HG02571 (cell line): ENCODE measurements at regions not wholly inside any gene's neighbourhood (a gene's known extent, or its start where the extent isn't known, plus 50 kb on each side); places are given as distances from the start of the nearest gene placed in this dataset.

Experiments
- ATAC-seq: cut with Tn5 transposase; IDR thresholded peaks from one replicate; pipeline ENCODE4 v1.9.1; 2021; ENCODE audit warnings: mild to moderate bottlenecking, moderate library complexity; ENCODE audit not compliant: unreplicated experiment

DNA sequence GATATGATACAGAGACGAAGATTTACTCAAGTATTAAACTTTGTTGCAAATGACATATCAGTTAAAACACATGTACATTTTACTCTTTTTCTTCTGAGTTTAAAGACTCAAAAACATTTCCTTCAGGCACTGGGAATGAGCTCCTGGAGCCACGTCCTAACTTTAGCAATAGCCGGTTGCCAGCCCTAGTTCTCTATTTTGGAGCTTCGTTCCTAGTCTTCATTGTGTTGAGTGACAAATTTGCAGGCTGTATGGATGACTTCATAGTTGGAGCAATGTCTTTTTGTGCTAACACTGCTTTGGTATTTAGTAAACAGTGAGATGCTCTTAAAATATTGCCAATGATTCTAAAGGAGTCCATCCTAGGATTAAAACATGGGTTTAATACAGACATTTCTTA, 190.9 kb downstream of the FAT4 start:
- ATAC-seq: no peak

DNA sequence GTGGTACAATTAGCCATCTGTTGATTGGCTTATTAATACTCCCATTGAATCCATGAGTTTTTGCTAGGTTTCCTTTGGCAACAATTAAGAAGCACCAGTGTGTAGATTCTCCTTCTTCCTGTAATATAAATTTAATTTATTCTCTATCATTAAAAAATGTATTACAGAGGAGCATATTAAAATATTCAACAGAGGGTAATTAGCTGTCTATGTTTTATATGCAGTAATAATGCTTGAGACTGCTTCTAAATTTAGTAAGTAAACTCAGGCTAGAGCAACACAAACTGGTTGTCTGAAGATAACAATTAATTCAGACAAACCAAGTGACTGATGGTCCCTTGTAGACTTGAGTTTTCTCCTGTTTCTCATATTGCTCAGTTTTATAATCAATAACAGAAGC, 192.4 kb downstream of the FAT4 start:
- no peak for ATAC-seq

DNA sequence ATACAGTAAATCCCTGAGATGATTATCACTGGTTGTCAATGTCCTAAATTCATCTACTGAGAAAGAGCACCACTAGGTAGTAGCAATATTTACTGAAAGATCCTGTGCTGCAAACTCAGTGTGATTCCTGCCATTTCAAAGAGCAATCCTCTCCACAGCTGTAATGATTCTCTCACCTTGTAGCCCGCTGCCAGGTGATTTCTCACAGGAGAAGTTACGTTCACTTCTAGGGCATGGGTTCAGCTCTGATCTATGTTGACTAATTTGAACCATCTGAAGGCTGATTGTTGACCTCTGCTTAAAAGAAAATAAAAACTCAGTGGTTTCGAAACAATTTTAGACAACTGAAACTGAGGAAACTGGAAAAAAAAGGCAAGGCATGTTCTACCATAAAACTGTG, 197.0 kb downstream of the FAT4 start:
- no peak for ATAC-seq

GRCh38 chr4:125515016-125515415, 200.3 kb downstream of the FAT4 start:
- no peak for ATAC-seq

DNA sequence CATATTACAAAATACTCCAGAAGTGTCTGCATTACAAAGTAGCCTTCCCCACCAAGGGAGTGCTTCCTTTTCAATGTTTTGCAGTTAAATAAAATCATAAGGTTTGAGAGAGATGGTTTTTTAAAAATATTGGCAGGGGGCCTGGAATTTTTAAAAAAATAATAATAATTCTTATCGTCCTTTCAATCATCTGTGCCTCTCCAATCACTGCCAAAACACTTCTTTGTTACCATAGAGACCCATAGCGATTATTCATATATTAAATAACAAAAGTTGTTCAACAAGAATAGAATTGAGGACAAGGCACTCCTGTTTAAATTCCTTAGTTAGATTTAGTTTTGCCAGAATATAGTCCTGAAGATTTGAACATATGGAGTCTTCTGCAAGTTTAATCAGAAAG, 203.1 kb downstream of the FAT4 start:
- ATAC-seq: no peak

GRCh38 chr4:125518281-125518680, 203.5 kb downstream of the FAT4 start:
- ATAC-seq: no peak

DNA sequence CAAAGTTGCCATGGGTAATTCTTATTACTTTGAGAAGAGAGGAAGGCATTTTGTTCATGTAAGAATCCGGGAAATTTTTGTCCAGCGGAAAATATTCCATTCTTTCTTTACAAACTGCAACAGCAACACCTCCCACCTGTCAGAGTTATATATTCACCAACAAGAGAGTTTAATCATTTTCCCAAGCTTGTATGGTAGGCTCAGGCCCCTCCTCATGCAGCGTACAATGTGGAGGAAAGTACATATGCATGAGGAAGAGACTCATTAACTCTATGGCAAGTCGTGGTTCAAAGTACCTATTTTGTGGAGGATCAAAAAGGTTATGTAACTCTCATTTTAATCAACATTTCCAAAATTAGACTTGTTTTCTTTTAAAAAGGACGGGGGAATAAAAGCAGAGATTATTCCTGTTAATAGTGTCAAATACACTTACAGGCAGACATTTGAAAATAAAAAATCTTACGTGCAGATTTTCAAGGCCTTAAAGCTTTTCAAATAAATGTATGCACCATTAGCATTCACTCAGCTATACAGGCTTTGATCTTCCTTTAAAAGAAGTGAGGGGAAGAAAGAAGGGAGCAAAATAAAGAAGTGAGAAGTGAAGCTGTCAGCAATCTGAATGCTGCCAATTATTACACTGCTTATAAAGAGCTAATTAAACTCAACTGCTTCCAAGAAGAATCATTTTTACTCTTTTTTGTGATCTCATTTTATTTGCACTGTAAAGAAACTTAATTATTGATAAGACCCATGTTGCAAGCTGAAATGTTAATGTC, 204.8 kb downstream of the FAT4 start:
- no peak for ATAC-seq

- ATAC-seq: no peak
These were observed 205.7 kb downstream of the FAT4 start for GRCh38 chr4:125520258-125520990.

- no peak for ATAC-seq
These were observed 207.8 kb downstream of the FAT4 start for GRCh38 chr4:125522588-125522987.

GRCh38 chr4:125522992-125523391, 208.2 kb downstream of the FAT4 start:
- no peak for ATAC-seq

DNA sequence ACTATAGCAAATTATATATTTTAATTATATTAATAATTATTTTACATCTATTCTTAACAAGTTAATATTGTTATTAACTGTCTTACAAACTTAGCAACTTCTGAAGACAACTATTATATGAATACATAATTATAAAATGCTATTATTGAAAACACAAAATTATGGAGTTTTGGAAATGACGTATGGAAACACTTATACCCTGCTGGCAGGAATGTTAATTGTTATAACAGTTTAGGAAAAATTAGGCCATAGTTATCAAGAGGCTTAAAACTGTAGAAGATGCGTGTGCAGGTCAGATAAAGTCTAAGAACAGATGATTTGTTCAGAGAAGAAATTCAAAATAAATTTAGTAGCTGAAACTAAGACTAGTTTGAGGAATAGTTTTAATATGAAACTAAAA, 211.7 kb downstream of the FAT4 start:
- ATAC-seq: no peak

DNA sequence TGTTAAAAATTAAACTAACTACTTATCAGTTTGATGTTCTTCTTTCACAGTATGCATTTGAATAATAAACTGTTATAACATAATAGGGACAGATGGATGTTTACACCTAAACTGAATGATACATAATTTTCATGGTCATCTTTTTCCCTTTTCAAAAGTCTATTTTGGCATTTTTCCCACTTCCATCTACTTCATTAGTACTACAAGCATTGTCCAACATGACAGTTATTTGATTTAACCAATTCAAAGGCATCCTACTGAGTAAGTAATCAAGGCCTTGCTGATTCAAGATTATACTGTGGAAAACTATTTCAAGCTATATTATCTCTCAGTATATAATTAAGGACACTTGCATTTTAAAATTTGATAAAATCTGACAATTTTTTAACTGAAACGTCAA, 212.9 kb downstream of the FAT4 start:
- ATAC-seq: no peak

DNA sequence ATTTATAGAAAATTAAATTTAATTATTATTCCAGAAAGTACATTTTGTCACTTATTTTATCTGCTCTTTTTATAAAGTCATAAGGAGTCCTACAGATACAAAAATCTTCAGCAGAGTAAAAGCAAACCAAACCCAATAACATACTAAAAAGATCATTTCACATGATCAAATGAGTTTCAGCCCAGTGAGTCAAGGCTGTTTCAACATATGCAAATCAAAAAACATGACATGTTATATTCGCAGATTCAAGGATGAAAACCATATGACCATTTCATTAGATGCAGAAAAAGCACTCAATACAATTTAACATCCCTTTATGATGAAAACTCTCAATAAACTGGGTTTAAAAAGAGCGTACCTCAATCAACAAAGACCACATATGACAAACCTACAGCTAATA, 214.3 kb downstream of the FAT4 start:
- ATAC-seq: no peak

DNA sequence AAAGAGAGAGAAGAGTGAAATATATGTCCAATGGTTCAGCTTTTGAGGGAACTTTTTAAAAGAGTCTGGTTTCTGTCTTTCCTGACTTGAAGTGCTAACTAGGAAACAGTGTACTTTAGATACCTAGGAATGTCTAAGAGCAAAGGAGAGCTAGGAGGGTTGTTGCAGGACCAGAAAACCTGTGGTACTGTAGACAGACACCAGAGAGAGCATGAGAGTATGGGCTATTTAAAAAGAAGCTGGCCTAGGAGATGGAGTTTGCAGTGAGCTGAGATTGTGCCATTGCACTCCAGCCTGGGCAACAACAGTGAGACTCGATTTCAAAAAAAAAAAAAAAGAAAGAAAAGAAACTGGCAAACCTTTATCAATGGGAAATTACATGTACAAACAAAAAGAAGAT, 223.9 kb downstream of the FAT4 start:
- no peak for ATAC-seq

GRCh38 chr4:125539691-125540090, 224.9 kb downstream of the FAT4 start:
- no peak for ATAC-seq

DNA sequence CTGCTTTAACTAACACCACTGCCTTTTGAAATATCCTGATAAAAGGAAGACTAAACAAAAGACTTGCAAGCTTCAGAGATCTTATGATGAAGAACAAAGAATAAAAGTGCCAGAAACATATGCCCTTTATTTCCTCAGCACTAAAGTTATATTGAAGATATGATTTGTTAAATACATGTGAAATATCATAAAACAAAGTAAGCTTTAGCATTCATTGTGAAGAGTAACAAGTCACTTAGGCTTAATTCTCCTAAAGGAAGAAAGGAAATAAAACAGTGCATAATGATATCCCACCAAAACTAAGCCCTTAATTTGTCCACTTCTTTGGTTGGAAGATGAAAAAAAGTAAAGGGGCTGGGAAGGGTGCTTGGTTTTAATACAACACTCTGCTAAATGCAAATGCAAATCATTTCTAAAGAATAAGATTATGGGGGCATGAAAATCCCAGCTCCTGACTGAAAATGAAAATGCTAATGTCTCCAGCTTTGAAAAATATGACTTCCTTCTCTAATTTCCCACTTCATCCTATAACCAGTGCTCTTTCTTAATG, 227.2 kb downstream of the FAT4 start:
- ATAC-seq: no peak

DNA sequence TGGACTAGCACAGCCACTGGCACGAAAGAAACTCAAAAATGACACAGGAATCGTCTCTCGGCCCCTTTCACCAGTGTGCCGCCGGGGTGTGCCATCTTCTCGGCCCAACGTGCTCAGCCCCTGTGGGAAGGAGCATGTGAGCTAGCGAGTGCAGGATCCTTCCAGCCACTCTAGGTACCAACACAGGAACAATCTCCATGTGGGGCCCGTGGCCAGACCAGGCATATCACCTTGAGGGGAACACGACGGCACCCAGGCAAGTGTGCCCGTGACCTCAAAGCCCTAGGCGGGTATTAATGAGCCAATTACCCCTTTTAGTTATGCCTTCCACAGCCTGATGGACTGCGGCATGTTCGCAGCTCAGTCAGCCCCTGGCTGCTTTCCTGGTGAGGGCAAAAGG, 231.5 kb downstream of the FAT4 start:
- ATAC-seq: no peak

DNA sequence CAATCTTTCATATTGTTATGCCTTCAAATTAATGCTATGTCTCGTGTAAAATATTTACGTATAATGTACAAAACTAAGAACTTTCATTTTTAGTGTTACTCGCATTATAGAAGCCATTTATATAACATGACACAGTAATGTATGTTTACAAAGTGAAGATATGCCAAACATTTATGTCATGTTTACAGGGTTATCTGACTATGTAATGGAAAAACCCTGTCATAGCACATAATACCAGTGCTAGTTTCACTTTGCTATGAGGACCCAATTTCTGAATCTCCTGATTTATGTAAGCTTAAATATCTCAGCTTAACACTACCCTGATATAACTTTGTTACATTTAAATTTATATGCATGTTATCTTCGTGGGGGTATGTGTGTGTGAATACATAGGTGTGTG, 233.1 kb downstream of the FAT4 start:
- no peak for ATAC-seq

DNA sequence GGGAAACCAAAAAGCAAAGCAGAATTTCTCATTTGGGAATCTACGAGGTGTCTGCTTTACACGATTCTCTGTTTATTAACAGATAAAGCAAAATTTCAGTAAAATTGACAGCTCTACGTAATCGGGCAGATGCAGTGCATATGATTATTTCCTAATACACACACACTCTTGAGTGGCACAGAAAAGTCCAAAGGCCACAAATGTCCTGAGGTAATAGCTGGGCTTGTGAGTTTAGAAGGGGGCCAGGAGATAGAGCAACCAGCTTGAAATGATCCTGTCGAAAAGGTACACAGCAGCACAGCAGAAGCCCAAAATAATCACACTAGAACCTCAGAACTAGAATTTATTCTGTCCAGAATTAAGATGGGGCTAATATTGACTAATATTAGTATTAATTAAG, 236.0 kb downstream of the FAT4 start:
- ATAC-seq: no peak

DNA sequence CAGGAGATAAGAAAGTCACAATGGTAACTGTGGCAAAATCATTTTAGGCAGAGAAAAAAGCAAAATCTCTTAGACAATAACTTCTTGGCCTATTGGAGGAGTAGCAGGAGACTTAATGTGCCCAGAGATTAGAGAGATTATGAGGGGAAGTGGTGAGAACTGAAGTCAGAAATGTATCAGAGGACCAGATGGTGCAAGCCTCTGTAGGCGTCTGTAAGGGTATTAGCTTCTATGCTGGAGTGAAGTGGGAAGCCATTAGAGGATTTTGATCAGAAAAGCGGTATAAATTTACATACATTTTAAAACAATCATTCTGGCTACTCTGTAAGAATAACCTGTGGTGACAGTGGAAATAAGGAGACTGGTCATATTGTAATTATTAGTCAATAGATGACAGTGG, 236.7 kb downstream of the FAT4 start:
- ATAC-seq: no peak

- ATAC-seq: no peak
These were observed 237.2 kb downstream of the FAT4 start for GRCh38 chr4:125551967-125552366.

GRCh38 chr4:125572601-125573000, 257.8 kb downstream of the FAT4 start:
- no peak for ATAC-seq
